ENCODE measurements at regions not wholly inside any gene's neighbourhood (a gene's known extent, or its start where the extent isn't known, plus 50 kb on each side); places are given as distances from the start of the nearest gene placed in this dataset.
A peak's percentile ranks its signal among the peaks of the same experiment; 100 is the strongest.

GRCh38 chr3:106022913-106023312, 154.1 kb upstream of the CBLB start:
- peaks cover 0 to 1% (median 1%) of the 10 kb centered on the region in 3 donors for H3K4me1 Mint-ChIP-seq
- no peak overlapping the region for H3K4me3 Mint-ChIP-seq
- H3K9me3 Mint-ChIP-seq: no peaks in the 10 kb centered on the region
- no peaks in the 10 kb centered on the region for H3K27me3 Mint-ChIP-seq
- no peak overlapping the region for H3K27ac Mint-ChIP-seq
- H3K36me3 Mint-ChIP-seq: no peaks in the 10 kb centered on the region

GRCh38 chr3:106025151-106025722, 156.4 kb upstream of the CBLB start:
- Mint-ChIP-seq H3K27ac (no peak overlapping the region), H3K36me3 (no peaks in the 10 kb centered on the region), H3K4me3 (no peak overlapping the region), H3K4me1 (peaks cover 0 to 4% (median 1%) of the 10 kb centered on the region in 3 donors), H3K9me3 (no peaks in the 10 kb centered on the region), H3K27me3 (no peaks in the 10 kb centered on the region)

- peak overlapping the region in 1 of 3 donors; percentile 4 for H3K27ac Mint-ChIP-seq
- no peaks in the 10 kb centered on the region for H3K36me3 Mint-ChIP-seq
- H3K27me3 Mint-ChIP-seq: no peaks in the 10 kb centered on the region
- H3K9me3 Mint-ChIP-seq: no peaks in the 10 kb centered on the region
- H3K4me1 Mint-ChIP-seq: peaks cover 0 to 4% (median 0%) of the 10 kb centered on the region in 3 donors
- H3K4me3 Mint-ChIP-seq: no peak overlapping the region
These were observed 161.3 kb upstream of the CBLB start for GRCh38 chr3:106029954-106030626.

- H3K9me3 Mint-ChIP-seq: no peaks in the 10 kb centered on the region
- H3K27me3 Mint-ChIP-seq: no peaks in the 10 kb centered on the region
- peaks cover 0 to 4% (median 0%) of the 10 kb centered on the region in 3 donors for H3K4me1 Mint-ChIP-seq
- no peak overlapping the region for H3K27ac Mint-ChIP-seq
- no peaks in the 10 kb centered on the region for H3K36me3 Mint-ChIP-seq
- H3K4me3 Mint-ChIP-seq: no peak overlapping the region
These were observed 161.8 kb upstream of the CBLB start for GRCh38 chr3:106030627-106030963.

DNA sequence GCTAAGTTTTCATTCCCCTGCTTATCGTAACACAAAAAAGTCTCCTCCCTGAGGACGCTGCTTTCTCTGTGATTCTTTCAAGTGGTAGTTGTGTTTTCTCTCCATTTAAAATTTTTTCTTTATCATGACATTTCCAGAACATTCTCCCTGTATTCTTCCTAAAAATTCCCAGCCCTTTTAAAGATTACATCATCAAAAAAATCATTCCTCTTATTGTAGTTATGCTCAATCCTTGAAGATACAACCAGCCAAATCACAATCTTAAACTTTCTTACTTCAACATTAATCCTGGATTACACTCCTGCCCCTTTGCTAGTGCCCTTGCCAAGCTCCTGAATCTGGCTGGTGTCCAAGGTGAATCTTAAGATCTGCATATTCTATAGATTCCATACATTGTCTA, 163.7 kb upstream of the CBLB start:
- Mint-ChIP-seq H3K4me3 (no peak overlapping the region), H3K27ac (no peak overlapping the region), H3K9me3 (no peaks in the 10 kb centered on the region), H3K36me3 (no peaks in the 10 kb centered on the region), H3K27me3 (no peaks in the 10 kb centered on the region), H3K4me1 (peaks cover 0 to 3% (median 0%) of the 10 kb centered on the region in 3 donors)

DNA sequence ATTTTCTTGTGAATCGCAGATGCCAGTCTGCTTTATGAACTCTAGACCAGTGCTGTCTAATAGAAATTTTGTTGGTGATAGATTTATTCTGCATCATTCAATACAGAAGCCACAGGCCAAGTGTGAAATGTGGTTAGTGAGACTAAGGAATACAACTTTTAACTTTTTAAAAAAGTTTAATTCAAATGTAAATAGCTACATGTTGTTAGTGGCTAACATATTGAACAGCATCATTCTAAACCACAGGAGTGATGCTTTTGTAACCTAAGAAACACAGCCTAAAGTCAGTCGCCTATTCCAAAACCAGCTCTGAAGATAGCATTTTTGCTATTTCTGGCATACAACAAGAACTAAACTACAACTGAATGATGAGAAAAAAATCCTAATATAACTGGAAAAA, 164.8 kb upstream of the CBLB start:
- Mint-ChIP-seq H3K9me3 (peaks cover 0 to 2% (median 0%) of the 10 kb centered on the region in 3 donors), H3K36me3 (no peaks in the 10 kb centered on the region), H3K27ac (no peak overlapping the region), H3K27me3 (no peaks in the 10 kb centered on the region), H3K4me3 (no peak overlapping the region), H3K4me1 (peaks cover 0 to 3% (median 0%) of the 10 kb centered on the region in 3 donors)

- Mint-ChIP-seq H3K36me3 (no peaks in the 10 kb centered on the region), H3K4me3 (no peak overlapping the region), H3K27ac (no peak overlapping the region), H3K27me3 (no peaks in the 10 kb centered on the region), H3K9me3 (peaks cover 0 to 9% (median 0%) of the 10 kb centered on the region in 3 donors), H3K4me1 (no peaks in the 10 kb centered on the region)
These were observed 165.5 kb upstream of the CBLB start for GRCh38 chr3:106034313-106034712.

DNA sequence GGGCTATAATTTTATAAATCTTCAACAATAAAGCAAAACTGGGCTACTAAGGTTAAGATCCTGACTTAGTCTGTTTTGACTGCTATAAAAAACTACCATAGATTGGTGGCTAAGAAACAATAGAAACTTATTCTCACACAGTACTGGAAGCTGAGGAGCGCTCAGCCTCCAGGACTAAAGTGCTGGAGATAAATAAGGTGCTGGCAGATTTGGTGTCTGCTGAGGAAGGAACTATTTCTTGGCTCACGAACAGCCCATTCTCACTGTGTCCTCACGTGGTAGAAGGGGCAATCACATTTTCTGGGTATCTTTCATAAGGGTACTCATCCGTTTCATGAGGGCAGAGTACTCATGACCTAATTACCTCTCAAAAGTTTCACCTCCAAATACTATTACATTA, 166.8 kb upstream of the CBLB start:
- Mint-ChIP-seq H3K9me3 (peaks cover 0 to 12% (median 0%) of the 10 kb centered on the region in 3 donors), H3K4me3 (no peak overlapping the region), H3K36me3 (no peaks in the 10 kb centered on the region), H3K27me3 (no peaks in the 10 kb centered on the region), H3K27ac (no peak overlapping the region), H3K4me1 (peaks cover 0 to 4% (median 1%) of the 10 kb centered on the region in 3 donors)

DNA sequence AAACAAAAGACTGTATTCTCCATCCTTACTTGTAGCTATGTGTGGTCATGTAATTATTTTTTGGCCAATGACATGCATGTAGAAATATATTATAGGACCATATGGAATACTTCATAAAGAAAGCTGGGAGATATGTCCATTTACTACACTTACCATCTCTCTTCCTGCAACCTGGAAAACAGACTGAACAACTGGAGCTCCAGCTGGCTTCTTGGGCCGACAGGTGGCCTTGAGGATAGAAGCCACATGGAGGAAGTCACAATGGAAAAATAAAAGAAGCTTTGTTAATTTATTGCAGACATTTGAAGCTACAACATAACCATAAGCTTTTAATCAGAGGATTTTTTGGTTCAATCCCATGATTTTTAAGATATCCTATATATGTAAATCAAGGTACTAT, 167.9 kb upstream of the CBLB start:
- Mint-ChIP-seq H3K27me3 (no peaks in the 10 kb centered on the region), H3K4me1 (peaks cover 0 to 4% (median 1%) of the 10 kb centered on the region in 3 donors), H3K27ac (no peak overlapping the region), H3K36me3 (no peaks in the 10 kb centered on the region), H3K4me3 (no peak overlapping the region), H3K9me3 (peaks cover 0 to 12% (median 0%) of the 10 kb centered on the region in 3 donors)

- Mint-ChIP-seq H3K4me1 (no peaks in the 10 kb centered on the region), H3K27me3 (no peaks in the 10 kb centered on the region), H3K9me3 (peaks cover 2 to 8% (median 5%) of the 10 kb centered on the region in 3 donors), H3K27ac (no peak overlapping the region), H3K36me3 (peaks cover 2% of the 10 kb centered on the region), H3K4me3 (no peak overlapping the region)
These were observed 178.4 kb upstream of the CBLB start for GRCh38 chr3:106047221-106047620.

- no peak overlapping the region for H3K4me3 Mint-ChIP-seq
- H3K4me1 Mint-ChIP-seq: no peaks in the 10 kb centered on the region
- H3K9me3 Mint-ChIP-seq: peaks cover 0 to 8% (median 5%) of the 10 kb centered on the region in 3 donors
- H3K27ac Mint-ChIP-seq: no peak overlapping the region
- H3K27me3 Mint-ChIP-seq: no peaks in the 10 kb centered on the region
- H3K36me3 Mint-ChIP-seq: peaks cover 2% of the 10 kb centered on the region
These were observed 180.2 kb upstream of the CBLB start for GRCh38 chr3:106048946-106049481.

- H3K9me3 Mint-ChIP-seq: peaks cover 0 to 8% (median 5%) of the 10 kb centered on the region in 3 donors
- H3K4me3 Mint-ChIP-seq: no peak overlapping the region
- peaks cover 2% of the 10 kb centered on the region for H3K36me3 Mint-ChIP-seq
- H3K4me1 Mint-ChIP-seq: no peaks in the 10 kb centered on the region
- H3K27me3 Mint-ChIP-seq: no peaks in the 10 kb centered on the region
- H3K27ac Mint-ChIP-seq: no peak overlapping the region
These were observed 181.0 kb upstream of the CBLB start for GRCh38 chr3:106049821-106050220.

- H3K4me1 Mint-ChIP-seq: no peaks in the 10 kb centered on the region
- no peaks in the 10 kb centered on the region for H3K36me3 Mint-ChIP-seq
- H3K27ac Mint-ChIP-seq: no peak overlapping the region
- no peaks in the 10 kb centered on the region for H3K9me3 Mint-ChIP-seq
- H3K4me3 Mint-ChIP-seq: no peak overlapping the region
- H3K27me3 Mint-ChIP-seq: no peaks in the 10 kb centered on the region
These were observed 188.1 kb upstream of the CBLB start for GRCh38 chr3:106056931-106057330.

DNA sequence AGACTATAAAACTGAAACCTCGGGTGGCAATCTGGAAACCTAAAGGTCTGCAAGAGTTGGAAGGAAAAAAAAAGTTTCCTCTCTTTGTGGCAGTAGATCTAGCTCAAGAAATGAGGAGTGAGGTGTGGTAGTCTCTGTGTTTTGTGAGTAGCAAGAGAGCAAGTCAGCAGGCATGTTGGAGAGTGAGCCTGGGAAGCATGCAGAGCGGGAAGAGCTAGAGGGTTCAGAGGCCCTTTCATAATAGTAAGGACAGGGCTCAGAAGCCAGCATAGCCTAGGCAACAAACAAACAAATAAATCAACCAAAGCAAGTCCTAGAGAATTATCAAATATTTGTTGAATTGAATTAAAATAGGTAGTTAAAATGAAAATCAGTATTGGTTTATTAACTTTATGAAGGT, 189.7 kb upstream of the CBLB start:
- Mint-ChIP-seq H3K27ac (peak overlapping the region in 1 of 3 donors; percentile 8), H3K9me3 (no peaks in the 10 kb centered on the region), H3K4me3 (no peak overlapping the region), H3K4me1 (no peaks in the 10 kb centered on the region), H3K36me3 (no peaks in the 10 kb centered on the region), H3K27me3 (no peaks in the 10 kb centered on the region)

- Mint-ChIP-seq H3K4me1 (no peaks in the 10 kb centered on the region), H3K36me3 (no peaks in the 10 kb centered on the region), H3K9me3 (peaks cover 0 to 5% (median 0%) of the 10 kb centered on the region in 3 donors), H3K4me3 (no peak overlapping the region), H3K27me3 (no peaks in the 10 kb centered on the region), H3K27ac (no peak overlapping the region)
These were observed 191.2 kb upstream of the CBLB start for GRCh38 chr3:106059953-106060517.
